HG03045 (cell line): ENCODE measurements at regions not wholly inside any gene's neighbourhood (a gene's known extent, or its start where the extent isn't known, plus 50 kb on each side); places are given as distances from the start of the nearest gene placed in this dataset.

Source experiments
- ATAC-seq: cut with Tn5 transposase; IDR thresholded peaks from one replicate; pipeline ENCODE4 v1.9.1; 2021; ENCODE audit warnings: mild to moderate bottlenecking, moderate library complexity; ENCODE audit not compliant: unreplicated experiment

DNA sequence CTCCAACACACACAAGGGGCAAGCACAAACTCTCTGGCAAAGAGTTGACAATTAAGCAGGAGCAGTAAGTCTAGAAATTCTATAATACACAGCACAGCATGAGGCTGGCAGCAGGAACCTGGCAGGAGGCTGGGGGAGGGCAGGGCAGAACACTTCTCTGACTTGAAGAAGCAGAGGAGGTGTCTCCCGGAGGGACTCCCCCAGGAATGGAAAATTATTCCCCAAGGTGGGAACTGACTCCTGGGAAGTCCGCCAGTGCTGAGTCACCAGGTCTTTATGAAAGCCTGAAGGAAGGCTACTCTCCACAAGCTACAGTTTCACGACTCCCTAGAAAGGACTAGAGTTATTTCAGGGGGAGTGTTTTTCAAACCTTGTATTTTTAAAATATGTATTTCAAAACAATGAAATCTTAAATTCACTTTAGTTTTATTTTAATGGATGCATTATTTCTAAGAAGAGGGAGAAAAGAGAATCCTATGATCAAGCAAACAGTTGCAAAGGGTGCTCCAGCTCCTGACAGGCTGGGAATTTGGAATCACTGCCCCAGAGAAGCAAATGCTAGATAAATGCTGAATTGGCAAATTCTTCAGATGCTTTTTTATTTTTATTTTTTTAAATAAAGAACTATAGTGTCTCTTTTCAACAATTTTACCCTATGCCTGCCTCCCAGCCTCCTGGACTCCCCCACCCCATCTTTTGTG, 192.8 kb downstream of the LY86 start:
- ATAC-seq, result no peak

DNA sequence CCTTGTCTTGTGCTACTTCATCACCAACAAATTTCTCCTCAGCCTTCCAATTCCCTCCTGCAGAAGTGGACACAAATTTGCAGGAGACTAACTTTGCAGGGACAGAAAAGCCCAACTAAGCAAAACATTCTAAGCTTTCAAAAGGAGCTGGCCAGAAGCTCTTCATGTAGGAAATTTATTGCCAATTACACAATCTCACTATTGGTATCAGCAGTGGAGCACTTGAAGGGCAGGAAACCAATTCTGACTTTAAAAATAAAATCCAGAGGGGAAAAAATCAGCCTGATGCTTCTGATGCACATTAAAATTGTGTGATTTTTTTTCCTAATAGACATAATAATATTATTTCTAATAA, 193.3 kb downstream of the LY86 start:
- no peak for ATAC-seq

GRCh38 chr6:6783721-6784120, 195.2 kb downstream of the LY86 start:
- no peak for ATAC-seq

GRCh38 chr6:6784514-6785162, 196.1 kb downstream of the LY86 start:
- no peak for ATAC-seq

GRCh38 chr6:6785163-6785521, 196.6 kb downstream of the LY86 start:
- no peak for ATAC-seq

DNA sequence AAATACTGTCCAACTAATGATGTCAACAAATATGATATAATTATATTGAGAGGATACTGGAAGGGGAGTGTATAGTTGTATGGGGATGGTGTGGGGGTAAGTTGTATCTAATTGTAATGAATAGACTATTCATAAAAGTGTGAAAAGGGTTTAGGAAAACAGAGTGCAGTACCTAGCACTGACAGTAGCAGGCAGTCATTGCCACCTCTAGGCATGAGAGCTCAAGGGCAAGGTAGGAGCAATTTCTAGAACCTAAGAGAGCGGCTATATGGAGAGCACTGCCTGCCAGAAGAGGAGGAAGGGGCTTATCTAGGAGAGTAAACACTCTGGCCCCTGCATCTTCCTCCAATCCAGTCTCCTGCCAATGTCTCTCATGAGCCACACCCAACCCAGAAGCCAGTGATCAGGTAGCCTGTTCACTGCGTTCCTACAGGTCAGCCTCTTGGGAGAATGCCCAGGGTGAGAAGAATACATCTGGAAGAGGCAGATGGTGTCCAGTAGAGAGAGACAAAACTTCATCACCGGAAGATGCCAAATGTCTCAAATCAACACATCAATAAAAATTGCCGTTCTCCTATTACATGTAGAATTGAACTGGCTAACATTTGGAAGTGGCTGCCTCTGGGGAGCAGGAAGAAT, 200.0 kb downstream of the LY86 start:
- ATAC-seq, result no peak

DNA sequence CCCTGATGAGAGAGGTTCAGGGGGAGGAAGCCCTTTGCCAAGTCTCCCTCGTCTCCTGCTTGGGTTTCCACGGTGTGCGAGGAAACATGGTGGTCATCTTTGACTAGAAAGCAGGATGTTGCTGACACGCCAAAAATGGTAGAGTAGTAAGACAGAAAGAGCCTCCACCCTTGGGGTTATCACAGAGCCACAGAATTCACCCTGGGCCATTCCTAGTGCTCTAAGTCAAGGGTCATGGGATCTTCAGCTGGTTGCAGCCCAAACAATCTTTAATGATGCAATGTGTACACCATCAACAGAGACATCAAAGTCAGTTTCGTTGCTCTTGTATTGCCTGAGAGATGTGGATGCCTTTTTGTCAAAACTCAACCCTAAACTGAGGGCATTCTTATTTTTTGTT, 201.9 kb downstream of the LY86 start:
- ATAC-seq, result no peak

DNA sequence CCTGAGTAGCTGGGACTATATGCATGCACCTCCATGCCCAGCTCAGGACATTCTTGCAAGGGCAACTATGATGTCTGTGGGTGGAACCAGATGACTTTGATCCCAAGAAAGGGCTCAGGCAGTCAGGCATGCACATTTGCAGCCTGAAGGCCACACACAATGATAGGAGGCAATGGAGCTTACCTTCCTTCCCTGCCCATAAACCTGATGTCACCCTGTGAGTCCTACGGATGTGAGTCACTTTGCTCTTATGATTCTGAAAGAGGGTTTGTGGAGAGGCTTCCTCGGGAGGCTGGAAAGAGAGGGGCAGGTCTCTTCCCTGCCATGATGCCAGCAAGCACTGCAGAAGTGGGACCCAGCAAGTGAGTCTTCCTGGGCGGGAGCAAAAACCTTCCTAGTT, 202.4 kb downstream of the LY86 start:
- no peak for ATAC-seq

DNA sequence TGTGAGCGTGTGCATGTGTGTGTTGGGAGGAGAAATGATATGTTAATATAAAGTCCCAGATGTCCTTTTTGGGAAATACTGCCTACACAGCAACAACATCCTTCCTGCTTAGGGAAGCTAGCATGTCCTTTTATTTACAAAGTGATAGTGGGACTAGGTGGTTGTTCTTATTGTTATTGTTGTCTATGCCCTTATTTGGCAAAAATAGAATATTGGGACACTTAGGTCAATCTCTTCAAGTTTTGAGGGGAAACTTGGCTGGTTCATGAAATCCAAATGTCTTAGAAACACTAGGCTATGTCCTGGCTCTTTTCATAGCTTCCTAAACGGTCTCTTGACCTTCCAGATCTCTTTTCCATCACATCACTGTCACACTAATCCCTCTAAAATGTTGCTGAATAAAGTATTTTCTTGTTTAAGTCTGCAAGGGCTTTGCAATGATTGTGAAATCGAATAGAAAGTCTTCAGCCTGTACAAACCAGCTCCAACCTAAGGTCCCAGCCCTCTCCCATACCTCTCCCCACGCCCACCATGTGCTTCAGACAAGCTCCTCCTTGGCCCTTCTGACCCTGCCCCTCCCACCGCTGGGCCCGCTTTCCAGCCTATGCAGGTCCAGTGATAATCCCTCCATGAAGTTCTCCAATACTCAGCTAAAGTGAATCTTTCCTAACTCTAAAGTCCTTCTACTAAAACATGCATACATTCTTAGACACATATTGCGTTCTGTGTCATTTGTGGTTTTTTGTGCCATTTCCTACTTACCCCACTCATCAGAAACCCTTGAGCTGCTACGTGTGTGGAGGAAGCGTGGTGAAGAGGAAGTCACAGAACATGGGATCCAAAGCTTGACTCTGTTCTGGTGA, 205.1 kb downstream of the LY86 start:
- ATAC-seq, result no peak

- no peak for ATAC-seq
Observed at GRCh38 chr6:6795393-6795792, 206.9 kb downstream of the LY86 start.

- ATAC-seq, result no peak
Observed at GRCh38 chr6:6796818-6797217, 208.3 kb downstream of the LY86 start.

- ATAC-seq, result peak; percentile 53
Observed at GRCh38 chr6:6798448-6798860, 209.9 kb downstream of the LY86 start.

GRCh38 chr6:6801005-6801335, 212.4 kb downstream of the LY86 start:
- no peak for ATAC-seq

DNA sequence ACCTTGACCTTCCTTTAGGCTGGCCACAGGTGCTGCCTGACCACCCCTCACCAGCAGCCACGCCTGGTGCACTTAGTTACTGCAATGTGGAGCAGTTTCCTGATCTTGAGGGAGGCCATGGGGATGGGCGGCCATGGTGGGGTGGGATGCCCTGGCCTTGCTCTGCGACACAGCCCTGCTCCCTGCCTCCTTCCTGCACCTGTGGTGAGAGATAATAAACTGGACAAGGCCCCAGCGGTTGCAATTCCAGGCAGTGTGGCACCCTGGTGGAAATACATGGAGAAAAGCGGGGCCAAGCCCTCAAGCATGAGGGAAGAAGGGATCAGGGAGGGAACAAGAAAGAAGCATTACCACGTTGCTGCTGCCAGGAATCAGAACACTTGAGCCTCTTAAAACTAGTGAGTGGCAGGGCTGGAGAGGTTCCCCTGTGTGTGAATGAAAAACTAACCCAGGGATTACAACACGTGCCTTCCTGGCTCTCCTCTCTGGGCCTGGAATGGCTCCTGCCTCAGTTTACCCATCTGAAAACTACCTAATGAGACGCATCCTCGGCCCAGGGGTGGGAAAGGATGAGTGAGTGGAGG, 213.2 kb downstream of the LY86 start:
- ATAC-seq, result no peak

GRCh38 chr6:6803180-6803977, 214.9 kb downstream of the LY86 start:
- peak; percentile 69 for ATAC-seq

DNA sequence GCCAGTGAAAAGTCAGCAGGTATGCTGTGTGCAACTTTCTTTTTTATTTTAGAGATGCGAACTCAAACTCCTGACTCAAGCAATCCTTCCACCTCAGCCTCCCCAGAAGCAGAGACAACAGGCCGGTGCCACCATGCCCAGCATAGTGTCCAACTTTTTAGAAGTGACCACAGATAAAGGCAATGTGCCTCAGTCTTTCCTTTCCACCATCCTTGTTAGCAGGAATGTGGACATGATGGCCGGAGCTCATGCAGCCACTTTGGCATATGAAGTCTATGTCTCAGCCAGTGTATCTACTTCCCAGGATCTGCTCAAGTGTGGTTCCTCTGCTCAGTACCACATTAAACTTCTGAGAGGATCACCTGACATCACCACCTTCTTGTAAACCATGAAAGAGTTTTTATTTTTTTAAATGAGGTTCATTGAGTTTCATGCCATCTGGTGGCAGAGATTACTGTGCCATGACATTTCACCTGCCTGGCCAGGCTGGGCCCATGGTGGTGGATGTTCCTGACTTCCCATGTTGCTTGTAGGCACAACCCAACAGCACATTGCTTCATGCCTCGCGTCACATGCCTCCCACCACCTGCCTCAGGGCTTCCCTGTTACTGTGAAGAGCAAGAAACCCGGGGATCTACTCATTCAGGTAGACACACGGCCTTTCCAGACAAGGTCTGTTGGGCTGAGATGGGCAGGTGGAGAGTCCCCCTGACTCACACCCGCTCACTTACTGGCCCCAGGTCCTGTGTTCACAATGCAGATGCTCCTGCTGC, 216.5 kb downstream of the LY86 start:
- no peak for ATAC-seq

DNA sequence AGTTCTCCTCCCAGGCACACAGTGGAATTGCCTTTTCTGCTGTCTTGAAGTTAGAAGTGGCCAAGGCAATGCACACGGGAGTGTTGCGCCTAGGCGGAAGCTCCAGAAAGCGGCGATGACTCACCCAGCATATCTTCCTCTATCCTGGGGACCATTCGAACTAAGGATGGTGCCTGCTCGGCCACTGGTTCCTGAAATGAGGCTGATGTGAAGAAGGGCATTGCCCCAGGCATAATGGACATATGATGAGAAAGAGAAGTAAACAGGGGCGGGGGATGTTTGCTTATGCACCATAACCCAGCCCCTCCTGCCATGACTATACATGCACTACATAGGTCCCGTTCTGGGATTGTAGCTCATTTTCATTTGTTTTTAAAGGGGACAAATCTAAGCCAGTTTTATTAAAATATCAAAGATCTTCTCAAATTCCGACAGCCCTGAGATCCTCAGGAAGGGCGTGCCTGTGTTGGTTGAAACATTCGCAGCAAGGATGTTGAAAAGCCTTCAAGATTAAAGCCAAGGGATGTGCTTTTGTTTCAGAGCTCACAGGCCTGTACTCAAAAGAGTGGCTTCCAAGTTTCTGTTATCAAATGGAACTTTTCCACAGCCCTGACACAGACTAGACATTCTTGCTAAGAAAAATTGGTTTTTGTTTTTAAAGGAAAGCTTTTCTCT, 218.5 kb downstream of the LY86 start:
- ATAC-seq, result no peak

DNA sequence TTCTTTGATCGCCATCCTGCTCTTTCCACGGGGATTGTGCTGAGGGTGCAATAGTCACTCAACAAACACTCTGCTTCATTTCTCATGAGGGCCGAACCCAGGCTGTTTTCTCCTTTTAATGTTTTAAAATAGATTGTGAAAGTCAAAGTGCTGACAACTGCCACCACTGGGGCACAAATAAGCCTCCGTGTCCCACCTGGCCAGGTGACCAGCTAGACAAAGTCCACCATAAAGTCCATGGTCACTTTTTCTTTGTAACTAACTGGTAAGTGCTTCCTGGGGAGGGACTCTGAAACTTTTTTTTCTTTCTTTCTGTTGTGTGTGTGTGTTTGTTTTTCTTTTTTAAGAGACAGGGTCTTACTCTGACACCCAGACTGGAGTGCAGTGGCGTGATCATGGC, 219.8 kb downstream of the LY86 start:
- ATAC-seq, result no peak

DNA sequence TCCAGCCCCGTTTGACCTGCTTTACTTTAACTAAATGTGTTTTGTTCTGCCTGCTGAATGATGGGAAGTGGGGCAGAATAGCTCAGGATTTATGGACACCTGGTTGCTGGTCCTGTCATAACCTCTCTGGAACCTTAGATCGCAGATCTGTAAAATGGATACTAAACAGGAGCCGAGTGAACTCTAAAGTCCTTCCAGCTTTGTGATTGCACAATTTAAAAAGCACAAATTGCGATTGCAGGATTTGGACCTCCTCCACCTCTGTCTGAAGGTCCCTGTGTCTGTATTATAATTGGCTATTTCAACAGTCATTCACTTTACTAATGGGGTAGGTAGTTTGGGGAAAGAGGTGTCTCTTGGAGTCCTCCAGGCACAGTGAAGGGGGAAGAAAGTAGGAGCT, 220.4 kb downstream of the LY86 start:
- ATAC-seq, result no peak
